SKM-1 treated with dmso at 0.1 percent for 144 hours (cell line): ENCODE measurements at regions not wholly inside any gene's neighbourhood (a gene's known extent, or its start where the extent isn't known, plus 50 kb on each side); places are given as distances from the start of the nearest gene placed in this dataset.

Experiments
- DNase-seq: peaks from one replicate; lab custom pipeline; 2025; ENCODE audit not compliant: unreplicated experiment; lab: John Stamatoyannopoulos, UW

- DNase-seq, result no peak
Observed at GRCh38 chr2:123913143-123913735, 111.8 kb upstream of the CNTNAP5 start.

GRCh38 chr2:123915380-123915779 lies 109.7 kb upstream of the CNTNAP5 start:
- no peak for DNase-seq

GRCh38 chr2:123916051-123916450 lies 109.0 kb upstream of the CNTNAP5 start:
- DNase-seq, result no peak

GRCh38 chr2:123916531-123916930 lies 108.6 kb upstream of the CNTNAP5 start:
- DNase-seq, result no peak

GRCh38 chr2:123917241-123917640 lies 107.8 kb upstream of the CNTNAP5 start:
- no peak for DNase-seq

- DNase-seq, result no peak
Observed at GRCh38 chr2:123928358-123928757, 96.7 kb upstream of the CNTNAP5 start.

GRCh38 chr2:123935405-123935804 lies 89.7 kb upstream of the CNTNAP5 start:
- DNase-seq, result no peak

- no peak for DNase-seq
Observed at GRCh38 chr2:123953846-123954245, 71.2 kb upstream of the CNTNAP5 start.

GRCh38 chr2:123958011-123958410 lies 67.1 kb upstream of the CNTNAP5 start:
- DNase-seq, result no peak

- no peak for DNase-seq
Observed at GRCh38 chr2:123961576-123961975, 63.5 kb upstream of the CNTNAP5 start.

GRCh38 chr2:123971564-123972318 lies 53.3 kb upstream of the CNTNAP5 start:
- no peak for DNase-seq
